NB4 (cell line): ENCODE measurements at regions not wholly inside any gene's neighbourhood (a gene's known extent, or its start where the extent isn't known, plus 50 kb on each side); places are given as distances from the start of the nearest gene placed in this dataset.

Source experiments
- CTCF ChIP-seq: IDR thresholded peaks from one replicate; pipeline ENCODE4 v1.5.1; 2012; ENCODE audit warnings: low read depth, low read length
- MAX ChIP-seq: IDR thresholded peaks from 2 replicates; pipeline ENCODE4 v1.6.1; 2011; ENCODE audit warnings: low read depth, low read length
- POLR2A ChIP-seq: IDR thresholded peaks from 2 replicates; pipeline ENCODE4 v1.6.1; 2011; ENCODE audit warnings: mild to moderate bottlenecking; ENCODE audit not compliant: insufficient read length; ENCODE audit errors: extremely low read depth

- TF ChIP-seq POLR2A (no peak), CTCF (no peak), MAX (no peak)
These were observed 213.1 kb downstream of the RPLP1 start for GRCh38 chr15:69665641-69666111.
